ENCODE measurements at regions not wholly inside any gene's neighbourhood (a gene's known extent, or its start where the extent isn't known, plus 50 kb on each side); places are given as distances from the start of the nearest gene placed in this dataset.
"Not testable (repeated sequence)": the region's sequence is repeated elsewhere in the genome, so short reads cannot be mapped to it uniquely, and the experiment has no call there.

DNA sequence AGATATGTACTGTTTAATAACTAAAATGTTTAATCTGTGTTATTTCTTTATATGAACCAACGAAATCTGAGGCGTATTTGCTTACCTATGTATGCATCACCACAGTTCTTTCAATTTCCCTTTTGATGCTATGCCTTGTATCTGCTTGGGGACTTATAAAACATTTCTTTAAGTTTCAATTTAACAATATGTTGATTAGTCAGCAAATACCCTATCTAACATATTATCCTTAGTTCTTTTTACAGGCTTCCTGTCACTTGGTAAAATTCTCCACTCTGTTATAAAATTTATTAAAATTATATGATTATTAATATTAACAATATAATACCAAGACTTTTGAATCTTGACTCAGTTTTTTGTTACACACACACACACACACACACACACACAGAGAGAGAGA is 174.3 kb downstream of the CPS1 start:
- DNase-seq = no peak

DNA sequence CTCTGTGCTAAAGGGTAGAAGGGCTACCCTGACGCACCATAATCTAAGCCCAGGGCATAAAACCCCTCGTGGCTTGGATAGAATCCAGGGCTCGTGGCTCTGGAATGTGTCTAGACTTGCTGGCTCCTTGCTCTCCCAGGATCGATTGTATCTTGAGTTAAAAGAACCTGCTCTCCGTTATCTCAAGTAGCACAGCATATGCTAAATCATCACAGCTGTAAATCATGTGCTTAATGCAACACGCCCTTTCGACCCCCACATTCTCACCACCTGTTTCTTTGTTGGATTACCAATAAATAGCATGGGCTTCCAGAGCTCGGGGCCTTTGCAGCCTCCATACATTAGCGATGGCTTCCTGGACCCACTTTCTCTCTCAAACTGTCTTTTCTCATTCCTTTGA is 190.4 kb downstream of the CPS1 start:
- DNase-seq = not testable (repeated sequence)

DNA sequence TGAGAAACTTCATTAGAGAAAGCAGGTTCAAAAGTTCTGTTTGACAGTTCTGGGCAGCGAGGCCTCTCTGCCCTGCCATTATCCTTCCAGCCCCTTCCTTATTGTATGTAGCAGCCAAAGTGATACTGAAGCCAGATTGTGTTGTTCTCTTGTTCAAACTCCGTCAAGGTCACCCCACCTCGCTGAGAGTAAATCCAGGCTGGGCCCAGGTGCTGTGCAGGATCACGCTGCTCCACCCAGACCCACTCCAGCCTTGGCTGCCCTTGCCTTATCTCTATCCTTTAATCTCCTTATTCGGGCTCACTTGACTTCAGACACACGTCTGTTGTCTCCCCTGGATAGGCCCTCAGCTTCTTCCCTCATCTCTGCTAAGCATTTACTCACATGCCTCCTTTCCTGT is 196.1 kb downstream of the CPS1 start:
- DNase-seq = no peak

DNA sequence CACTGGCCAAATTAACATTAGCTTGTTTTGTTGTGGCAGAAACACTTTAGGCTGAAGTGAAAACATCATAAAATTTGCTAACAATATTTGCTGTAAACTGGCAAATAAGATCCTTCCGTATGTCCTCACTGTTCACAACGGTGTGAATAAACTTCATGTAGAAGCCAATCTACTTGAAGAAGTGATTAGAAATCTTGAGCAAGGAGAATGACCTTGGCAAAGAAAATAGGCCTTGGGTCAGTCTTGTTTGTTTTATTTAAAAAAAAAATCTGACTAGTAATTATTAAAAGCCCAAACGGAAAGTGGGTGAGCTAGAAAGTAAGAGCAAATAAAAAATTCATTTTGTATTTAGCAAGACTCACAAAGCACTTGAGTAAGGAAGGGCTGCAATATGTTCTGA is 197.0 kb downstream of the CPS1 start:
- no peak for DNase-seq

- no peak for DNase-seq
Measured at GRCh38 chr2:210756855-210757254, 200.5 kb downstream of the CPS1 start.

- DNase-seq = no peak
Measured at GRCh38 chr2:210762604-210763588, 206.5 kb downstream of the CPS1 start.

- DNase-seq = no peak
Measured at GRCh38 chr2:210768329-210768910, 212.0 kb downstream of the CPS1 start.

DNA sequence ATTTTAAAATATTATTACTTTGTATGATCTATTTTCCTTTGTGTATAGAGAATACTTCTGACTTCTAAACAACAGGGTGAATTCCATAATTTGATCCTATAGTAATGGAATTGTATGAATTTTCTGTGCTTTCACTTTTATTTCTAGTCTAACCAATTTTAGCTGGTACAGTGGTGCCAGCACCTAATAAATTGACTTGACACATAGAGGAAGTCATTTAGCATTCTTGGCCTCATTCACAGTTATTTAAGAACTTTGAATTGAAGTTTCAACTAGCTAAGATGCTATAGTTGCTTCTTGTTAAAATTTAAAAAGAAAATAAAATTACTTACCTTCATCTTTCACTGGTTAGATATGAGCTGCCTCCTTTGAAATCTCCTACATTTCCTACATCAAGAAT is 220.4 kb downstream of the CPS1 start:
- DNase-seq = no peak

DNA sequence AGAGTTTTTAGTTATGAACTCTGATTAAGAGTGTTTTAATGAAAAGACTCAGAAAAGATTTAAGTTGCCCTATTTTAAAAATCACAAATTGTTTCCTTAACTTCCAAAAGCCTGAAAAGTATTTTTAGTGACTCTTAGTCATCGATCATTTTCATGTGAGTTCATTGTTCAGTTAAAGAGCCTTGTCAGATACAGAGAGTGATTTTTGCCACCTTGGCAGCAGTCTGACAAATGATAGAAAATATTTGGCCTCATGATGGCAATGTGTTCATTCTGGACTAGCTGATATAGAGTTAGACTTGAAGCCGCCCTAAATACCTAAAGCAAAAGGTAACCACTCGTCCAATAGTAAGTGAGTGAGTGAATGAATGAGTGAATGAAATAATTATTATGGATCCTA is 225.8 kb downstream of the CPS1 start:
- no peak for DNase-seq

DNA sequence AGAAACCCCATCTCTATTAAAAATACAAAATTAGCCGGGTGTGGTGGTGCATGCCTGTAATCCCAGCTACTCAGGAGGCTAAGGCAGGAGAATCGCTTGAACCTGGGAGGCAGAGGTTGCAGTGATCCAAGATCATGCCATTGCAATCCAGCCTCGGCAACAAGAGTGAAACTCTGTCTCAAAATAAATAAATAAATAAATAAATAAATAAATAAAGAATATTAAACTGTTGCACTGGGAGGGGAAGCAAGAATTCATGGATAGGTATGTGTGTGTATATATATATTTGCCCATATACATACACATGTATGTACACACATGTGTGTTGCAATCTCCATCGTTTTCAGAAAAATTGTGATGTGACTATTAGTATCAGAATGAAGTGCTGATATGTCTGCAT is 231.4 kb downstream of the CPS1 start:
- DNase-seq = not testable (repeated sequence)

DNA sequence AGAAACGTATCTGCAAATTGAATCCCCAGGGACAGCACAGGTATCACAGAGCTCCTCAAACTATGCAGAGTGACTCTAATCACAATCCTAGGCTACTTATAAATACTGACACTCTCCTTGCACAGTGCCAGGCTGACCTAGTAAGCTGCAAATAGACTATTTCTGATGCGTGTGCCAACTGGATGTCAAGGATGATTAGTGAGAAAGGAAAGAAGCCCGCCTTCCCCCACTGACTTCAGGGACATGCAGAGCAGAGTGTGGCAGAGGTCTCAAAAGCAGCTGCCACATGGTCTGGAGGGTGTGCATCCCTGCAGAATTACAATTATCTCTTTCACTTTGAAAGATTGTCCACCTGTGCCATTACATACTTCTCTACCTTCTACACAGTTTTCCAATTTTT is 235.6 kb downstream of the CPS1 start:
- DNase-seq = no peak

DNA sequence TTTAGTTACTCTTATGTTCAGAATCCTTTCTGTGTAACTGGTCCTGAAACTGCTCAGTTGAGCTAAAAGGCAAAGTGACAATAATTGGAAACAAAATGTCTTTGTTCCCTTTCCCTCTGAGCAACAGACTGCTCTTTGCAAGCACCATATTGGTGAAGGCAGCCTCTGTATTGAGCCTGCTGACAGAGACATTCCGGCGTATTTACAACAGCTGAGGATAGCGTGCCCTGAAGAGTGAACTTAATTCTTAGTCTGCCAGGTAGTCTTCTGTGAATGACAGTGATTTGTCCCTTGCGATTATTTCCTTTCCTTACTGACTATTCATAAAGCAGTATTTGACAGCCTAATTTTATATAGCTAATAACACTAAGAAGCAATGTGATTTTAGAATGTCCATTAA is 239.1 kb downstream of the CPS1 start:
- DNase-seq = no peak

DNA sequence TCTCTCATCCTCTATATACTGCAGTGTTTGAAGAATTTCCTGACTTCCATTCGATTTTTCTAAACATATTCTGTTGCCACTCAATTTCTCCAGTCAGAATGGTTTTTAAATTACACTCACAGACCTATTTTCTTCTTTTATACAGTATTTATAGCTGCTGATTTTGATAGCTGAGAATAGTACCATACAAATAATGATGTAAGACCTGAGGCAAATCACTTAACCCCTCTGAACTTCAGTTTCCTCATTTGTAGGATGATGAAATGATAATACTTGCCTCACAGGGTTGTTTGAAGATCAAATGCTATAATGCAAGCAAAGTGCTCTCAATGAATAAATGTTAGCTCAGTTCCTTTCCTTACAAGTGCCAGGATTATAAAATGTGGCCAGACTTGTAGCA is 241.8 kb downstream of the CPS1 start:
- DNase-seq = no peak

GRCh38 chr2:210814251-210815025 is 258.0 kb downstream of the CPS1 start:
- DNase-seq = no peak

- no peak for DNase-seq
Measured at GRCh38 chr2:210816769-210817168, 260.4 kb downstream of the CPS1 start.

DNA sequence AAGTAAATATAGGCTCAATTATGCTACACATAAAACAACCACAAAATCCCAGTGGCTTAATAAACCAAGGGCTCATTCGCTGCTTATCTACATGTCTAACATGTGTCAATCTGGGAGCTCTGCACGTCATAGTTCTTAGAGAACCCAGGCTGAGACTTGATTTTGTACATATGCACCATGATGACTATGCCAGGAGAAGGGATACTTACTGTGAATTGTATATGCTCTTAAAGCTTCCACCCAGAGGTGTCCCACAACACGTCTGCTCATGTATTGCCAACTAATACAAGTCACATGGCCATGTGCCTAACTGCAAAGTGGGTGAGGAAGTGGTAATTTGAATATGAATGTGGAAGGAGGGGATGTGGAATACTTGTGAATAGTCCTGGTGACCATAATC is 262.1 kb downstream of the CPS1 start:
- no peak for DNase-seq

DNA sequence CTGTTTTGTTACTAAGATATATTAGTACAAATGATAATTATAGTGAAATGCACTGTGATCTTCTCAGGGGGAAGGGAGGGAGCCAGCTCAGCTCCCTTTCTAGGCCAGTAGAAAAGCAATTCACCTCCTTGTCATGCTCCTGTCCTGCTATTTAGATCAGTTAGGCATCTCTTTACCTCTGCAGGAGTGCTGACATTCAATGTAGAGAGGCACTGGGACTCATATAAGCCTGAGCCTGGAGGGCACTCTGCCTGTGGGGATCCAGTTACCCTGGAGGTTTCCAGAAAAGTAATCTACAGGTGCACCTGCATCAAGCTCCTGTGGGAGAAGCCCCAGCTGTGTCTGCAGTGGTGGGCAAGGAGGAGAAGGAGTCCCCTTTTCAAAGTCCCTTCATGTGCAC is 277.0 kb downstream of the CPS1 start:
- no peak for DNase-seq

- DNase-seq = no peak
Measured at GRCh38 chr2:210839034-210839433, 282.6 kb downstream of the CPS1 start.

- no peak for DNase-seq
Measured at GRCh38 chr2:210839450-210839849, 283.1 kb downstream of the CPS1 start.

GRCh38 chr2:210842896-210843295 is 286.5 kb downstream of the CPS1 start:
- DNase-seq = no peak

DNA sequence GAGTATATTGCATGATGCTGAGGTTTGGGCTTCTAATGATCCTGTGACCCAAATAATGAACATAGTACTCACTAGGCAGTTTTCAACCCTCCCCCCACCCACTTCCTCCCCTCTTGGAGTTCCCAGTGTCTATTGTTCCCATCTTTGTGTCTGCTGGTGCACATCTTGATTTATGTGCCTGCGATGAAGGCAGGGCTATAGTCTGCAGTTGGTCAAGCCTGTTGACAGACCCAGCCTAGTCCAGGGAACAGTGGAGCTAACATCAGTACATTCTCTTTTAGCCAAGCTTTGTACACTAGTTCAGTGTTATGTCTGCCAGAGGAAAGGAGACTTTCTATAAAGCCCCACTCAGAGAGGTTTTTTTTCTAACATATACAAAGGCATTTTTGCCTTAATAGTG is 287.6 kb downstream of the CPS1 start:
- DNase-seq = no peak

DNA sequence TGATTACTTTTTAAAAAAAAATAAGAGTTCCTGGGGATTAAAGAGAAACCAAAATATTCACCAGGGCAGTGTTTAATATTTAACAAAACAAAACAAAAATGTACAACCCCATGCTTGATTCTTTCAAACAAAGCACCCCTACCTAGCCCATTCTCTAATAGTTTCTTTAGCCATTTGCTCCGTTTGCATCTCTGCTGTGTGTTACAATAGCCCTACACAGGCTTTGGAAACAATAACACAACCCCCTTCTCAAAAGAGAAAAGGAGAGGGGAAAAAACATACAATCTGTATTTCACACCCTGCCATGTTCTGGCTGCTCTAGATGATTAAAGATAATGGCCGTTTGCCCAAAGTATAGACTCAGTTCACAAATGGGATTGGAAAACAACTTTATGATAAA is 302.9 kb downstream of the CPS1 start:
- no peak for DNase-seq

- DNase-seq = no peak
Measured at GRCh38 chr2:210860276-210860675, 303.9 kb downstream of the CPS1 start.

Measured in occipital lobe (tissue), 1 donor.